ENCODE measurements at regions not wholly inside any gene's neighbourhood (a gene's known extent, or its start where the extent isn't known, plus 50 kb on each side); places are given as distances from the start of the nearest gene placed in this dataset.

GRCh38 chr5:126101901-126102300 lies 321.3 kb upstream of the GRAMD2B start:
- TF ChIP-seq CTCF (conservative IDR thresholded peaks at IDR 0.05; ENCODE audit: low read depth, low read length) (no peak), EZH2 (IDR thresholded peaks at IDR 0.05; ENCODE audit: low read length, unreplicated experiment) (no peak)
